OCI-LY1 (cell line): ENCODE measurements at regions not wholly inside any gene's neighbourhood (a gene's known extent, or its start where the extent isn't known, plus 50 kb on each side); places are given as distances from the start of the nearest gene placed in this dataset.

Source experiments
- H2AFZ ChIP-seq: fragments of 200-600 bp; sonication (generic), shearing (Covaris generic); 2 replicates; pipeline ENCODE4 v1.6.0; 2014; ENCODE audit warnings: antibody characterized with exemption, mild to moderate bottlenecking, low read length
- H3F3A ChIP-seq: fragments of 200-600 bp; sonication (generic), shearing (Covaris generic); 2 replicates; pipeline ENCODE4 v1.6.0; 2014; ENCODE audit warnings: mild to moderate bottlenecking, antibody characterized with exemption, low read length, moderate library complexity; ENCODE audit not compliant: insufficient read depth
- H3K27ac ChIP-seq: fragments of 200-600 bp; sonication (generic); 2 replicates; pipeline ENCODE4 v1.5.1; 2014; ENCODE audit warnings: low read length, mixed run types, mild to moderate bottlenecking, low read depth; ENCODE audit not compliant: poor library complexity, severe bottlenecking
- H3K27me3 ChIP-seq: fragments of 200-600 bp; sonication (generic); 2 replicates; pipeline ENCODE4 v1.6.0; 2014; ENCODE audit warnings: antibody characterized with exemption, mild to moderate bottlenecking, low read length, moderate library complexity; ENCODE audit not compliant: insufficient read depth
- H3K36me3 ChIP-seq: fragments of 200-600 bp; sonication (generic); 2 replicates; pipeline ENCODE4 v1.6.1; 2014; ENCODE audit warnings: mild to moderate bottlenecking, antibody characterized with exemption, low read length, moderate library complexity, mixed read lengths; ENCODE audit not compliant: insufficient read depth
- H3K4me1 ChIP-seq: fragments of 200-600 bp; sonication (generic); 2 replicates; pipeline ENCODE4 v1.5.1; 2014; ENCODE audit warnings: mild to moderate bottlenecking, low read length, moderate library complexity; ENCODE audit not compliant: insufficient read depth, severe bottlenecking
- H3K4me2 ChIP-seq: fragments of 200-600 bp; sonication (generic), shearing (Covaris generic); 2 replicates; pipeline ENCODE4 v1.6.1; 2014; ENCODE audit warnings: low read length
- H3K4me3 ChIP-seq: fragments of 200-600 bp; sonication (generic); 2 replicates; pipeline ENCODE4 v1.5.1; 2014; ENCODE audit warnings: low read length, low read depth, mild to moderate bottlenecking, mixed read lengths; ENCODE audit not compliant: poor library complexity, severe bottlenecking
- H3K79me2 ChIP-seq: fragments of 200-600 bp; shearing (Covaris generic); 2 replicates; pipeline ENCODE4 v1.6.1; 2016; ENCODE audit warnings: mixed run types, low read length, mixed read lengths; ENCODE audit not compliant: insufficient read depth
- H3K9ac ChIP-seq: fragments of 200-600 bp; sonication (generic), shearing (Covaris generic); 2 replicates; pipeline ENCODE4 v1.6.1; 2014; ENCODE audit warnings: mild to moderate bottlenecking, low read length, mixed read lengths
- H3K9me2 ChIP-seq: fragments of 200-600 bp; sonication (generic), shearing (Covaris generic); 2 replicates; pipeline ENCODE4 v1.6.1; 2014; ENCODE audit warnings: low read depth, mild to moderate bottlenecking, low read length, mixed read lengths
- H3K9me3 ChIP-seq: fragments of 200-600 bp; shearing (Covaris generic); 2 replicates; pipeline ENCODE4 v1.6.1; 2014; ENCODE audit warnings: low read length, mixed read lengths
- H4K20me1 ChIP-seq: fragments of 200-600 bp; sonication (generic), shearing (Covaris generic); 2 replicates; pipeline ENCODE4 v1.6.0; 2016; ENCODE audit warnings: mild to moderate bottlenecking, low read length; ENCODE audit not compliant: insufficient read depth
- CTCF ChIP-seq: fragments of 200-600 bp; sonication (generic), shearing (Covaris generic); IDR thresholded peaks from 2 replicates; pipeline ENCODE4 v1.5.1; 2017; ENCODE audit warnings: mild to moderate bottlenecking, antibody characterized with exemption, low read length, moderate library complexity, mixed read lengths
- EZH2 ChIP-seq: fragments of 200-600 bp; sonication (generic), shearing (Covaris generic); IDR thresholded peaks from 2 replicates; pipeline ENCODE4 v1.8.0; 2017; ENCODE audit warnings: borderline replicate concordance, mixed run types, mild to moderate bottlenecking, antibody characterized with exemption, low read length, moderate library complexity, mixed read lengths

- Histone ChIP-seq H3F3A (no peaks in the 10 kb centered on the region), H3K36me3 (no peaks in the 10 kb centered on the region), H2AFZ (no peak overlapping the region), H3K9ac (no peak overlapping the region), H3K9me3 (no peaks in the 10 kb centered on the region), H3K4me2 (no peak overlapping the region), H3K9me2 (no peaks in the 10 kb centered on the region), H3K4me3 (no peak overlapping the region), H3K27ac (no peak overlapping the region), H3K4me1 (no peaks in the 10 kb centered on the region), H4K20me1 (no peaks in the 10 kb centered on the region), H3K27me3 (no peaks in the 10 kb centered on the region), H3K79me2 (no peaks in the 10 kb centered on the region)
- no peak for TF ChIP-seq EZH2
- no peak for TF ChIP-seq CTCF
Observed at GRCh38 chr3:176174060-176174459, 1023.2 kb downstream of the TBL1XR1 start.

GRCh38 chr3:176172492-176172891, 1024.8 kb downstream of the TBL1XR1 start:
- Histone ChIP-seq H3K79me2 (no peaks in the 10 kb centered on the region), H3K4me1 (no peaks in the 10 kb centered on the region), H3K9me3 (no peaks in the 10 kb centered on the region), H3K4me3 (no peak overlapping the region), H3K4me2 (no peak overlapping the region), H3K27me3 (no peaks in the 10 kb centered on the region), H2AFZ (no peak overlapping the region), H3K9ac (no peak overlapping the region), H3K27ac (no peak overlapping the region), H3K9me2 (no peaks in the 10 kb centered on the region), H3F3A (no peaks in the 10 kb centered on the region), H3K36me3 (no peaks in the 10 kb centered on the region), H4K20me1 (no peaks in the 10 kb centered on the region)
- TF ChIP-seq EZH2 (no peak), CTCF (no peak)

- Histone ChIP-seq H3K27ac (no peak overlapping the region), H3K4me2 (no peak overlapping the region), H4K20me1 (no peaks in the 10 kb centered on the region), H3K27me3 (no peaks in the 10 kb centered on the region), H2AFZ (no peak overlapping the region), H3F3A (no peaks in the 10 kb centered on the region), H3K4me1 (no peaks in the 10 kb centered on the region), H3K36me3 (no peaks in the 10 kb centered on the region), H3K9me2 (no peaks in the 10 kb centered on the region), H3K79me2 (no peaks in the 10 kb centered on the region), H3K9me3 (no peaks in the 10 kb centered on the region), H3K9ac (no peak overlapping the region), H3K4me3 (no peak overlapping the region)
- no peak for TF ChIP-seq EZH2
- TF ChIP-seq CTCF = no peak
Observed at GRCh38 chr3:176167272-176167671, 1030.0 kb downstream of the TBL1XR1 start.
